ENCODE measurements at regions not wholly inside any gene's neighbourhood (a gene's known extent, or its start where the extent isn't known, plus 50 kb on each side); places are given as distances from the start of the nearest gene placed in this dataset.

GRCh38 chr10:120765226-120765803 is 85.8 kb upstream of the WDR11 start:
- TF ChIP-seq GABPA (IDR thresholded peaks at IDR 0.05; ENCODE audit: borderline replicate concordance, insufficient read depth, low read length) (no peak), RNF2 (IDR thresholded peaks at IDR 0.05; ENCODE audit: borderline replicate concordance, low read depth, low read length, missing control alignments, poor library complexity, severe bottlenecking) (no peak), JUND (IDR thresholded peaks at IDR 0.05; ENCODE audit: low read length) (no peak), POLR2A (IDR thresholded peaks at IDR 0.05; ENCODE audit: control extremely low read depth in 1 of 2, low read depth in 2 of 2, low read length in 2 of 2) (no peak), POLR2AphosphoS5 (IDR thresholded peaks at IDR 0.05; ENCODE audit: low read depth, low read length) (no peak), SP2 (IDR thresholded peaks at IDR 0.05; ENCODE audit: low read length) (no peak)
- TF ChIP-seq, protein P1, sequence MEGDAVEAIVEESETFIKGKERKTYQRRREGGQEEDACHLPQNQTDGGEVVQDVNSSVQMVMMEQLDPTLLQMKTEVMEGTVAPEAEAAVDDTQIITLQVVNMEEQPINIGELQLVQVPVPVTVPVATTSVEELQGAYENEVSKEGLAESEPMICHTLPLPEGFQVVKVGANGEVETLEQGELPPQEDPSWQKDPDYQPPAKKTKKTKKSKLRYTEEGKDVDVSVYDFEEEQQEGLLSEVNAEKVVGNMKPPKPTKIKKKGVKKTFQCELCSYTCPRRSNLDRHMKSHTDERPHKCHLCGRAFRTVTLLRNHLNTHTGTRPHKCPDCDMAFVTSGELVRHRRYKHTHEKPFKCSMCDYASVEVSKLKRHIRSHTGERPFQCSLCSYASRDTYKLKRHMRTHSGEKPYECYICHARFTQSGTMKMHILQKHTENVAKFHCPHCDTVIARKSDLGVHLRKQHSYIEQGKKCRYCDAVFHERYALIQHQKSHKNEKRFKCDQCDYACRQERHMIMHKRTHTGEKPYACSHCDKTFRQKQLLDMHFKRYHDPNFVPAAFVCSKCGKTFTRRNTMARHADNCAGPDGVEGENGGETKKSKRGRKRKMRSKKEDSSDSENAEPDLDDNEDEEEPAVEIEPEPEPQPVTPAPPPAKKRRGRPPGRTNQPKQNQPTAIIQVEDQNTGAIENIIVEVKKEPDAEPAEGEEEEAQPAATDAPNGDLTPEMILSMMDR (IDR thresholded peaks at IDR 0.05; ENCODE audit: control extremely low read depth in 1 of 3, insufficient read depth in 1 of 3, low read depth in 1 of 3, low read length in 3 of 3), result no peak

Data from H1 (cell line).